ENCODE measurements at regions not wholly inside any gene's neighbourhood (a gene's known extent, or its start where the extent isn't known, plus 50 kb on each side); places are given as distances from the start of the nearest gene placed in this dataset.
"Not testable (repeated sequence)": the region's sequence is repeated elsewhere in the genome, so short reads cannot be mapped to it uniquely, and the experiment has no call there.

- DNase-seq (ENCODE audit: extremely low spot score) = no peak
- ChIA-PET CTCF (no interaction called here), POLR2A (no interaction called here)
- TF ChIP-seq ARNT (IDR thresholded peaks at IDR 0.05) (no peak), ZNF384 (IDR thresholded peaks at IDR 0.05) (no peak), CTBP1 (IDR thresholded peaks at IDR 0.05; ENCODE audit: borderline replicate concordance) (no peak), SUZ12 (IDR thresholded peaks at IDR 0.05) (no peak), BHLHE40 (IDR thresholded peaks at IDR 0.05; ENCODE audit: borderline replicate concordance) (no peak), LEF1 (IDR thresholded peaks at IDR 0.05; ENCODE audit: borderline replicate concordance) (no peak), SP1 (IDR thresholded peaks at IDR 0.05) (no peak), L3MBTL2 (conservative IDR thresholded peaks at IDR 0.05) (no peak), FOXA1 (IDR thresholded peaks at IDR 0.05) (no peak), TARDBP (IDR thresholded peaks at IDR 0.05) (no peak)
These were observed 482.8 kb downstream of the MED13L start for GRCh38 chr12:115794659-115795081.

DNA sequence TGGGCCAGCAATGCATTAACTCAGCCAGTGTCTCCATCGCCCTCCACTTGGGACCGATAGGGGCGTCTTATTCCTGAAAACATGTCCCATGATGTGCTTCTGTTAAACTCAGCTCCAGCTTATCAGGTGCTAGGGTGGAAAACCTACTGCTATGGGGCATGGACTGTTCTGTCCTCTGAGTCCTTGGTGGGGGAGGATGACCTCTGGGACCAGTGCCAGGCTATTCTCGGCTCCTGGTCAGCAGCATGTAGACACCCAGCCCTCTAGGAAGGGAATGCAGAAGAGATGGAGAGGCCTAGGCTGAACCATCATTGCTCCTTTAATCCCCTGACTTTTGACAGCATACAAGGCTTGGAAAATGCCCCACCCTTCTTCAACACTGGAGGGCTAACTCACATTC, 486.2 kb downstream of the MED13L start:
- DNase-seq (ENCODE audit: extremely low spot score) = no peak
- CTCF ChIA-PET = no interaction called here
- POLR2A ChIA-PET = no interaction called here
- TF ChIP-seq NFRKB (IDR thresholded peaks at IDR 0.05) (no peak), SUZ12 (IDR thresholded peaks at IDR 0.05) (no peak), SP1 (IDR thresholded peaks at IDR 0.05) (no peak), ARNT (IDR thresholded peaks at IDR 0.05) (no peak), FOXA1 (IDR thresholded peaks at IDR 0.05) (no peak), L3MBTL2 (conservative IDR thresholded peaks at IDR 0.05) (no peak), ELF4 (IDR thresholded peaks at IDR 0.05) (no peak), FOXM1 (IDR thresholded peaks at IDR 0.05; ENCODE audit: borderline replicate concordance) (no peak), FOXK2 (IDR thresholded peaks at IDR 0.05) (no peak), LEF1 (IDR thresholded peaks at IDR 0.05; ENCODE audit: borderline replicate concordance) (no peak), BHLHE40 (IDR thresholded peaks at IDR 0.05; ENCODE audit: borderline replicate concordance) (no peak), TARDBP (IDR thresholded peaks at IDR 0.05) (no peak), HDGF (IDR thresholded peaks at IDR 0.05; ENCODE audit: borderline replicate concordance) (no peak), ZNF384 (IDR thresholded peaks at IDR 0.05) (no peak)

DNA sequence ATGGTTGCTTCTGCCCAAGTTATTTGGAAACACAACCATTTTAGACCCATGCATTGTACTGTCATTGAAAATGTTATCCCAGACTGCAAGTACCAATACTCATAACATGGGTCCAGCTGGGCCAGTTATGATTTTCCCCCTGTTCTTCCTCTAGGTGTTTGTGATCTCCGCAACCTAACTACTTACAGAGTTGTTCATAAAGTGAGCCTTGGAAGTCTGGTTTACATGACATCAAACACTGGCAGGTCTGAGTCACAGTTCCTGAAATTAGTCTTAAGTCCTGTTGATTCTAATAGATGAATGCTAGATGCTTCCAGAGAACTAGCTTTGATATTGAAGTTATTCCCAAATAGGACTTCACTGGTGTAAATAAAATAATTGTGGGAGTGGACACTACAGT, 487.0 kb downstream of the MED13L start:
- CTCF ChIA-PET = no interaction called here
- no peak for DNase-seq (ENCODE audit: extremely low spot score)
- POLR2A ChIA-PET = no interaction called here
- TF ChIP-seq FOXM1 (IDR thresholded peaks at IDR 0.05; ENCODE audit: borderline replicate concordance) (no peak), CTBP1 (IDR thresholded peaks at IDR 0.05; ENCODE audit: borderline replicate concordance) (no peak), PKNOX1 (IDR thresholded peaks at IDR 0.05) (no peak), LEF1 (IDR thresholded peaks at IDR 0.05; ENCODE audit: borderline replicate concordance) (no peak), NFRKB (IDR thresholded peaks at IDR 0.05) (no peak), FOXA1 (IDR thresholded peaks at IDR 0.05) (no peak), TARDBP (IDR thresholded peaks at IDR 0.05) (no peak), ELF4 (IDR thresholded peaks at IDR 0.05) (no peak), SP1 (IDR thresholded peaks at IDR 0.05) (no peak), FOXK2 (IDR thresholded peaks at IDR 0.05) (no peak), HDGF (IDR thresholded peaks at IDR 0.05; ENCODE audit: borderline replicate concordance) (no peak), BHLHE40 (IDR thresholded peaks at IDR 0.05; ENCODE audit: borderline replicate concordance) (no peak), SUZ12 (IDR thresholded peaks at IDR 0.05) (no peak), ZNF384 (IDR thresholded peaks at IDR 0.05) (no peak), L3MBTL2 (conservative IDR thresholded peaks at IDR 0.05) (no peak), ARNT (IDR thresholded peaks at IDR 0.05) (no peak)

GRCh38 chr12:115786490-115786889, 491.0 kb downstream of the MED13L start:
- POLR2A ChIA-PET; DNase-seq (ENCODE audit: extremely low spot score); CTCF ChIA-PET: not testable (repeated sequence)

DNA sequence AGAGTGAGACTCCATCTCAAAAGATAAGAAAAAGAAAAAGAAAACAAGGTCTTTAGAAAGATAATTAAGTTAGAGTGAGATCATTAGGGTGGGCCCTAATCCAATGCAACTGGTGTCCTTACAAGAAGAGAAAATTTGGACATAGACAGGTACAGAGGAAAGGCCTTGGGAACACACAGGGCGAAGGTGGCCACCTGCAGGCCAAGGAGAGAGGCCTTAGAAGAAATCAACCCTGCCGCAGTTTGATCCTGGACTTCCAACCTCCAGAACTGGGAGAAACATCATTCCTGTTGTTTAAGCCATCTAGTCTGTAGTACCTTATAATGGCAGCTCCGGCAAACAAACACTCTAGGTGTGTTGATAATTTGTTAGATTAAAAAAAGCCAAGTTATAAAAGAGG, 491.9 kb downstream of the MED13L start:
- TF ChIP-seq FOXA1 (IDR thresholded peaks at IDR 0.05) (no peak), LEF1 (IDR thresholded peaks at IDR 0.05; ENCODE audit: borderline replicate concordance) (no peak), FOXK2 (IDR thresholded peaks at IDR 0.05) (no peak), ARNT (IDR thresholded peaks at IDR 0.05) (no peak), TARDBP (IDR thresholded peaks at IDR 0.05) (no peak), HDGF (IDR thresholded peaks at IDR 0.05; ENCODE audit: borderline replicate concordance) (no peak), PKNOX1 (IDR thresholded peaks at IDR 0.05) (no peak), NFRKB (IDR thresholded peaks at IDR 0.05) (no peak), CTBP1 (IDR thresholded peaks at IDR 0.05; ENCODE audit: borderline replicate concordance) (no peak), ZNF384 (IDR thresholded peaks at IDR 0.05) (no peak)
- no peak for DNase-seq (ENCODE audit: extremely low spot score)
- ChIA-PET CTCF (no interaction called here), POLR2A (no interaction called here)

- ChIA-PET POLR2A (no interaction called here), CTCF (no interaction called here)
- no peak for TF ChIP-seq L3MBTL2 (conservative IDR thresholded peaks at IDR 0.05)
- TF ChIP-seq CTBP1 (IDR thresholded peaks at IDR 0.05; ENCODE audit: borderline replicate concordance) = no peak
- TF ChIP-seq FOXA1 (IDR thresholded peaks at IDR 0.05) = no peak
- no peak for TF ChIP-seq BHLHE40 (IDR thresholded peaks at IDR 0.05; ENCODE audit: borderline replicate concordance)
- no peak for TF ChIP-seq ZNF384 (IDR thresholded peaks at IDR 0.05)
- TF ChIP-seq FOXM1 (IDR thresholded peaks at IDR 0.05; ENCODE audit: borderline replicate concordance) = no peak
- no peak for TF ChIP-seq NFRKB (IDR thresholded peaks at IDR 0.05)
- no peak for TF ChIP-seq ELF4 (IDR thresholded peaks at IDR 0.05)
- TF ChIP-seq ARNT (IDR thresholded peaks at IDR 0.05) = no peak
- TF ChIP-seq SUZ12 (IDR thresholded peaks at IDR 0.05) = no peak
- no peak for TF ChIP-seq HDGF (IDR thresholded peaks at IDR 0.05; ENCODE audit: borderline replicate concordance)
- no peak for TF ChIP-seq FOXK2 (IDR thresholded peaks at IDR 0.05)
- TF ChIP-seq TARDBP (IDR thresholded peaks at IDR 0.05) = no peak
- no peak for TF ChIP-seq SP1 (IDR thresholded peaks at IDR 0.05)
- no peak for TF ChIP-seq PKNOX1 (IDR thresholded peaks at IDR 0.05)
- no peak for TF ChIP-seq LEF1 (IDR thresholded peaks at IDR 0.05; ENCODE audit: borderline replicate concordance)
- DNase-seq (ENCODE audit: extremely low spot score) = no peak
These were observed 501.1 kb downstream of the MED13L start for GRCh38 chr12:115776399-115776798.
